ENCODE measurements at regions not wholly inside any gene's neighbourhood (a gene's known extent, or its start where the extent isn't known, plus 50 kb on each side); places are given as distances from the start of the nearest gene placed in this dataset.

GRCh38 chr16:79519448-79519847 is 81.1 kb downstream of the MAF start (continued):
- TF ChIP-seq, protein P1, sequence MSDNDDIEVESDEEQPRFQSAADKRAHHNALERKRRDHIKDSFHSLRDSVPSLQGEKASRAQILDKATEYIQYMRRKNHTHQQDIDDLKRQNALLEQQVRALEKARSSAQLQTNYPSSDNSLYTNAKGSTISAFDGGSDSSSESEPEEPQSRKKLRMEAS (IDR thresholded peaks at IDR 0.05), result no peak
- TF ChIP-seq, protein P2, sequence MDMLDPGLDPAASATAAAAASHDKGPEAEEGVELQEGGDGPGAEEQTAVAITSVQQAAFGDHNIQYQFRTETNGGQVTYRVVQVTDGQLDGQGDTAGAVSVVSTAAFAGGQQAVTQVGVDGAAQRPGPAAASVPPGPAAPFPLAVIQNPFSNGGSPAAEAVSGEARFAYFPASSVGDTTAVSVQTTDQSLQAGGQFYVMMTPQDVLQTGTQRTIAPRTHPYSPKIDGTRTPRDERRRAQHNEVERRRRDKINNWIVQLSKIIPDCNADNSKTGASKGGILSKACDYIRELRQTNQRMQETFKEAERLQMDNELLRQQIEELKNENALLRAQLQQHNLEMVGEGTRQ (IDR thresholded peaks at IDR 0.05; ENCODE audit: low read length), result no peak
- TF ChIP-seq SP1 (IDR thresholded peaks at IDR 0.05; ENCODE audit: low read depth, low read length) (no peak), POLR2A (IDR thresholded peaks at IDR 0.05; ENCODE audit: control extremely low read depth in 1 of 2, low read depth in 2 of 2, low read length in 2 of 2) (no peak), BRCA1 (IDR thresholded peaks at IDR 0.05; ENCODE audit: low read depth, low read length) (no peak), SP4 (IDR thresholded peaks at IDR 0.05; ENCODE audit: low read length) (no peak)

Data from H1 (cell line).